SK-N-MC (cell line): ENCODE measurements at regions not wholly inside any gene's neighbourhood (a gene's known extent, or its start where the extent isn't known, plus 50 kb on each side); places are given as distances from the start of the nearest gene placed in this dataset.

Source experiments
- EZH2 ChIP-seq: fragments of 200-600 bp; sonication (generic); IDR thresholded peaks from one replicate; pipeline ENCODE4 v1.6.1; 2017; ENCODE audit warnings: antibody characterized with exemption
- FOXP2 ChIP-seq: optimal IDR thresholded peaks from 2 replicates; pipeline ENCODE3; 2011; ENCODE audit warnings: mild to moderate bottlenecking, moderate library complexity; ENCODE audit not compliant: insufficient read depth; ENCODE audit errors: extremely low read length, control extremely low read depth
- POLR2AphosphoS5 ChIP-seq: IDR thresholded peaks from 2 replicates; pipeline ENCODE4 v1.6.1; 2012; ENCODE audit warnings: mild to moderate bottlenecking, low read depth, low read length, borderline replicate concordance

- TF ChIP-seq EZH2 (no peak), POLR2AphosphoS5 (no peak), FOXP2 (no peak)
Measured at GRCh38 chr16:9602189-9602588, 510.7 kb downstream of the HAPSTR1 start.
